ENCODE measurements at regions not wholly inside any gene's neighbourhood (a gene's known extent, or its start where the extent isn't known, plus 50 kb on each side); places are given as distances from the start of the nearest gene placed in this dataset.

GRCh38 chr13:40241125-40241798, 425.2 kb downstream of the FOXO1 start:
- no peak for FAIRE-seq
- Histone ChIP-seq H3K4me3 (no peak overlapping the region), H3K36me3 (ENCODE audit: control insufficient read depth, insufficient read depth, low read length) (no peaks in the 10 kb centered on the region), H3K4me2 (ENCODE audit: insufficient read depth, low read length) (no peak overlapping the region), H3K27me3 (ENCODE audit: control insufficient read depth in 2 of 2, insufficient read depth in 2 of 2, low read length in 2 of 2) (no peaks in the 10 kb centered on the region; a peak in 3 of 5 replicates), H3K4me1 (replicated peaks in 1 of 2; ENCODE audit: control insufficient read depth in 2 of 2, insufficient read depth in 2 of 2, low read length in 2 of 2) (no peaks in the 10 kb centered on the region), H3K79me2 (ENCODE audit: control insufficient read depth, insufficient read depth, low read length) (no peaks in the 10 kb centered on the region), H3K9me1 (ENCODE audit: control insufficient read depth, insufficient read depth, low read length) (no peaks in the 10 kb centered on the region), H3K9me3 (replicated peaks; ENCODE audit: control insufficient read depth, insufficient read depth, low read depth, low read length) (no peaks in the 10 kb centered on the region), H2AFZ (ENCODE audit: low read depth, low read length) (no peak overlapping the region), H3K9ac (ENCODE audit: insufficient read depth in 1 of 2, low read depth in 2 of 2, low read length in 2 of 2) (no peak overlapping the region), H3K27ac (ENCODE audit: extremely low read depth, low read depth, low read length) (no peak overlapping the region), H4K20me1 (replicated peaks; ENCODE audit: control insufficient read depth, insufficient read depth, low read length) (no peaks in the 10 kb centered on the region)
- ATAC-seq, result no peak
- 0% methylated on average over 3 of the region's 3 CpGs for WGBS (ENCODE audit: insufficient coverage, low coverage, missing lambda C conversion rate)
- no TSS peak for BruUV-seq (replicated peaks)
- in situ Hi-C loops (cut with MboI) (no loop called here), intact Hi-C loops (cut with micrococcal nuclease) (no loop called here)
- DNase-seq (ENCODE audit: extremely low read depth in 1 of 4, low spot score in 3 of 4), result no peak
- CTCF ChIA-PET (ENCODE audit: low intra/inter-chr PET ratio), result no interaction called here
- POLR2A ChIA-PET, result no interaction called here
- TF ChIP-seq TFE3 (CRISPR knock-in tag; IDR thresholded peaks at IDR 0.05) (no peak), PCBP1 (IDR thresholded peaks at IDR 0.05; ENCODE audit: low read depth, low read length, poor library complexity, severe bottlenecking) (no peak), PYGO2 (tag; IDR thresholded peaks at IDR 0.05) (no peak), BCOR (IDR thresholded peaks at IDR 0.05) (no peak), LCOR (CRISPR knock-in tag; IDR thresholded peaks at IDR 0.05) (no peak), SMAD2 (IDR thresholded peaks at IDR 0.05; ENCODE audit: low read depth, low read length) (no peak), TAL1 (IDR thresholded peaks at IDR 0.05) (no peak), GTF2F1 (IDR thresholded peaks at IDR 0.05; ENCODE audit: low read depth, low read length) (no peak), TAF7 (tag; IDR thresholded peaks at IDR 0.05) (no peak), KLF10 (CRISPR knock-in tag; IDR thresholded peaks at IDR 0.05) (no peak), TSC22D4 (tag; IDR thresholded peaks at IDR 0.05) (no peak)
- TF ChIP-seq, protein P1, sequence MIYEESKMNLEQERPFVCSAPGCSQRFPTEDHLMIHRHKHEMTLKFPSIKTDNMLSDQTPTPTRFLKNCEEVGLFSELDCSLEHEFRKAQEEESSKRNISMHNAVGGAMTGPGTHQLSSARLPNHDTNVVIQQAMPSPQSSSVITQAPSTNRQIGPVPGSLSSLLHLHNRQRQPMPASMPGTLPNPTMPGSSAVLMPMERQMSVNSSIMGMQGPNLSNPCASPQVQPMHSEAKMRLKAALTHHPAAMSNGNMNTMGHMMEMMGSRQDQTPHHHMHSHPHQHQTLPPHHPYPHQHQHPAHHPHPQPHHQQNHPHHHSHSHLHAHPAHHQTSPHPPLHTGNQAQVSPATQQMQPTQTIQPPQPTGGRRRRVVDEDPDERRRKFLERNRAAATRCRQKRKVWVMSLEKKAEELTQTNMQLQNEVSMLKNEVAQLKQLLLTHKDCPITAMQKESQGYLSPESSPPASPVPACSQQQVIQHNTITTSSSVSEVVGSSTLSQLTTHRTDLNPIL (CRISPR knock-in tag; IDR thresholded peaks at IDR 0.05), result no peak
- TF ChIP-seq, protein P2, sequence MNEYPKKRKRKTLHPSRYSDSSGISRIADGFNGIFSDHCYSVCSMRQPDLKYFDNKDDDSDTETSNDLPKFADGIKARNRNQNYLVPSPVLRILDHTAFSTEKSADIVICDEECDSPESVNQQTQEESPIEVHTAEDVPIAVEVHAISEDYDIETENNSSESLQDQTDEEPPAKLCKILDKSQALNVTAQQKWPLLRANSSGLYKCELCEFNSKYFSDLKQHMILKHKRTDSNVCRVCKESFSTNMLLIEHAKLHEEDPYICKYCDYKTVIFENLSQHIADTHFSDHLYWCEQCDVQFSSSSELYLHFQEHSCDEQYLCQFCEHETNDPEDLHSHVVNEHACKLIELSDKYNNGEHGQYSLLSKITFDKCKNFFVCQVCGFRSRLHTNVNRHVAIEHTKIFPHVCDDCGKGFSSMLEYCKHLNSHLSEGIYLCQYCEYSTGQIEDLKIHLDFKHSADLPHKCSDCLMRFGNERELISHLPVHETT (CRISPR knock-in tag; conservative IDR thresholded peaks at IDR 0.05 in 1 of 2, IDR thresholded peaks at IDR 0.05 in 1 of 2), result no peak
